ENCODE measurements at regions not wholly inside any gene's neighbourhood (a gene's known extent, or its start where the extent isn't known, plus 50 kb on each side); places are given as distances from the start of the nearest gene placed in this dataset.

DNA sequence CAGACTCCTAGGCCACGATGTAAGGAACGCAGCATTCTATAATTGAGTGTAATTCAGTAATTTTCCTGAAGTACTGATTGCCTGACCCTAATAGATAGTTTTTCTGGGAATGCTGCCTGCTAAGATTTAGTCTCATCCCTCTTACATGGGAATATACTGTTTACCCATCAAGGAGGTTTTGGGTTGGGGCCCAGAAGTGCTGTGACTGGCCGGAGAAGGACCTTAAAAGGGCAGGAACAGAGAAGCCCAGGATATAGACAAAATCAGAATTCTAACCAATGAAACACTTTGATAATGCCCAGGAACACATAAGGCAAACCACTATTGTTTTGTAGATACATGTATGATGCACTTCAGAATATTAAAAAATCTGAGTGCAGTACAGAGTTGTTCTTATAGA is 111.6 kb downstream of the RGS2 start:
- no peaks in the 10 kb centered on the region for H3K9me3 ChIP-seq
- no peak for TF ChIP-seq POLR2A (IDR thresholded peaks at IDR 0.05)
- TF ChIP-seq, protein P1, sequence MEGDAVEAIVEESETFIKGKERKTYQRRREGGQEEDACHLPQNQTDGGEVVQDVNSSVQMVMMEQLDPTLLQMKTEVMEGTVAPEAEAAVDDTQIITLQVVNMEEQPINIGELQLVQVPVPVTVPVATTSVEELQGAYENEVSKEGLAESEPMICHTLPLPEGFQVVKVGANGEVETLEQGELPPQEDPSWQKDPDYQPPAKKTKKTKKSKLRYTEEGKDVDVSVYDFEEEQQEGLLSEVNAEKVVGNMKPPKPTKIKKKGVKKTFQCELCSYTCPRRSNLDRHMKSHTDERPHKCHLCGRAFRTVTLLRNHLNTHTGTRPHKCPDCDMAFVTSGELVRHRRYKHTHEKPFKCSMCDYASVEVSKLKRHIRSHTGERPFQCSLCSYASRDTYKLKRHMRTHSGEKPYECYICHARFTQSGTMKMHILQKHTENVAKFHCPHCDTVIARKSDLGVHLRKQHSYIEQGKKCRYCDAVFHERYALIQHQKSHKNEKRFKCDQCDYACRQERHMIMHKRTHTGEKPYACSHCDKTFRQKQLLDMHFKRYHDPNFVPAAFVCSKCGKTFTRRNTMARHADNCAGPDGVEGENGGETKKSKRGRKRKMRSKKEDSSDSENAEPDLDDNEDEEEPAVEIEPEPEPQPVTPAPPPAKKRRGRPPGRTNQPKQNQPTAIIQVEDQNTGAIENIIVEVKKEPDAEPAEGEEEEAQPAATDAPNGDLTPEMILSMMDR (IDR thresholded peaks at IDR 0.05): no peak
- H3K36me3 ChIP-seq: no peaks in the 10 kb centered on the region
- H3K4me3 ChIP-seq: no peak overlapping the region
- no peak for DNase-seq
- H3K27me3 ChIP-seq: no peaks in the 10 kb centered on the region
- H3K4me1 ChIP-seq: no peaks in the 10 kb centered on the region
- intact Hi-C loops (cut with DNase I; ENCODE audit: low total_unique reads): no loop called here
- no peak overlapping the region for H3K27ac ChIP-seq

DNA sequence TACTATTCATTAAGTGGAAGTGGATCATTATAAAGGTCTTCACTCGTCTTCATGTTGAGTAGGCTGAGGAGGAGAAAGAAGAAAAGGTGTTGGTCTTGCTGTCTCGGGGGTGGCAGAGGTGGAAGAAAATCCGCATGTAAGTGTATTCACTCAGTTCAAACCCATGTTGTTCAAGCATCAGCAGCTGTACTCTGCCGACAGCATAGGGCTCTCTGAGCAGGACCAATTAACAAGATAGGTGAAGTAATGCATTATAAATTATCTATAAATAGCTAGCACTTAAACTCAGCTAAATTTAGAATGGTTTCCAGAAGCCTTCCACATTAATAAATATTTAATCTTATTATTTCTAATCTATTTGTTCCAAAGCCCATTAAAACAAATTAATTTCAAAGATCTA is 116.8 kb downstream of the RGS2 start:
- intact Hi-C loops (cut with DNase I; ENCODE audit: low total_unique reads): no loop called here
- Histone ChIP-seq H3K36me3 (no peaks in the 10 kb centered on the region), H3K27ac (no peak overlapping the region), H3K4me1 (no peaks in the 10 kb centered on the region), H3K9me3 (no peaks in the 10 kb centered on the region), H3K4me3 (no peak overlapping the region), H3K27me3 (no peaks in the 10 kb centered on the region)
- DNase-seq: no peak
- TF ChIP-seq, protein P1 (IDR thresholded peaks at IDR 0.05): no peak
- no peak for TF ChIP-seq POLR2A (IDR thresholded peaks at IDR 0.05)

DNA sequence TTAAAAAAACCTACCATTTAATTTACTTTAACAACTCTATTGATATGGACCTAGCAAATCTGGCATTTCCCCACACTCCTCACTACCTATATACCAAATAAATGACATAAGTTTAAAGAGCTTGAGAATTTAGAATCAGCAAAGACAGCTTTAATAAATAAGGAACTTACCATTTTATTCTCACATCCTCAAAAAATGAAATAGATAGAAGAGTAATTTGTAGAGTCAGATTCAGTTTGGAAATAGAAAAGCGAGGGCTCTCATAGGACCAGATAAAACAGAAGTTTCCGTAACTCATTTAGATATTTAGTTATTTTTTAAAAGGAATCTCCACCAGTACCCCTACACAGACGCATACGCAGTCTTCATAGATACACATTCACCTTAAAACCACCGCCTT is 117.9 kb downstream of the RGS2 start:
- intact Hi-C loops (cut with DNase I; ENCODE audit: low total_unique reads): no loop called here

DNA sequence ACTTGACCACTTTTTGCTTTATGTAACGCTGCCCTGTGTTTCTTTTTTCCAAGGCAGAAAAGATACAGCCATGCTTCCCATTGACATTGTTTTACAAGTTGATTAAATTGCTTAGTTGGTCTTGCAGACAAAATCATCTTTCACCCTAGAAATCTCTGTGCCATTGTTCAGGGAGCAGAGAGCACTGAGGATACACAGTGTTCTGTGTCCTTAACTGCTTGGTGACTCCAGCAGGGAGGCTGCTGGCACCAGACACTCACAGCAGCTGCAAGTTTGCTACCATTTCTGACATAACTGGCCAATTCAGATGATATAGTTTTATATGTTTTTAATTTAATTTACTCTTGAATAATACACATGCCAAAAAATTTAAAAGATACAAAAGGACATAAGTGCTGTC is 118.7 kb downstream of the RGS2 start:
- DNase-seq: no peak
- TF ChIP-seq, protein P1 (IDR thresholded peaks at IDR 0.05): no peak
- no peak for TF ChIP-seq POLR2A (IDR thresholded peaks at IDR 0.05)
- Histone ChIP-seq H3K27me3 (no peaks in the 10 kb centered on the region), H3K36me3 (no peaks in the 10 kb centered on the region), H3K27ac (no peak overlapping the region), H3K4me3 (no peak overlapping the region), H3K9me3 (no peaks in the 10 kb centered on the region), H3K4me1 (no peaks in the 10 kb centered on the region)
- intact Hi-C loops (cut with DNase I; ENCODE audit: low total_unique reads): no loop called here

More for the DNA sequence above, 117.9 kb downstream of the RGS2 start:
- no peak overlapping the region for H3K27ac ChIP-seq
- no peak overlapping the region for H3K4me3 ChIP-seq
- H3K27me3 ChIP-seq: no peaks in the 10 kb centered on the region
- H3K36me3 ChIP-seq: no peaks in the 10 kb centered on the region
- TF ChIP-seq, protein P1 (IDR thresholded peaks at IDR 0.05): no peak
- no peak for TF ChIP-seq POLR2A (IDR thresholded peaks at IDR 0.05)
- no peaks in the 10 kb centered on the region for H3K9me3 ChIP-seq
- no peak for DNase-seq
- no peaks in the 10 kb centered on the region for H3K4me1 ChIP-seq

DNA sequence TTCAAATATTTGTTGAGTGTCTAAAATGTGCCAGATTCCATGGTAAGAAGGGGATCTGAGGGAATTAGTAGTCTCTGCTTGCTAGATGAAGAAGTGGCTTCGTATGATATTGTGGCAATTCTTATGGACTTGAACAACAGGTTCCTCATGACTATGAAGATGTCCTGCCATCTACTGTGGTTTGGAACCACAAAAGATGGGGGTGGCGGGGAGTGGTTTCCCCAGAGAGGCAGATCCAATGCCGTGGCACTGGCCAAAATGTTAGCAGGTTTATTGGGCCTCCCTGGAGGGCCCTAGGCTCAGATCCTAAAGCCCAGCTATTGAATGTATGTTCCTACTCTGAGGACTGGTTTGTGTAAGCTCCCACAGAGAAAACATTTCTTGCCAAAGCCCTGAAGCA is 120.8 kb downstream of the RGS2 start:
- no peaks in the 10 kb centered on the region for H3K36me3 ChIP-seq
- TF ChIP-seq POLR2A (IDR thresholded peaks at IDR 0.05): no peak
- TF ChIP-seq, protein P1 (IDR thresholded peaks at IDR 0.05): no peak
- no peak overlapping the region for H3K27ac ChIP-seq
- H3K27me3 ChIP-seq: no peaks in the 10 kb centered on the region
- H3K9me3 ChIP-seq: no peaks in the 10 kb centered on the region
- H3K4me3 ChIP-seq: no peak overlapping the region
- no peak for DNase-seq
- intact Hi-C loops (cut with DNase I; ENCODE audit: low total_unique reads): no loop called here
- no peaks in the 10 kb centered on the region for H3K4me1 ChIP-seq
